IPS DF 4.7 (cell line): ENCODE measurements at regions not wholly inside any gene's neighbourhood (a gene's known extent, or its start where the extent isn't known, plus 50 kb on each side); places are given as distances from the start of the nearest gene placed in this dataset.

Experiments used
- DNase-seq: peaks from one replicate; pipeline ENCODE4 v3.0.0-alpha.2; 2013; ENCODE audit warnings: low spot score; ENCODE audit errors: extremely low read depth

DNA sequence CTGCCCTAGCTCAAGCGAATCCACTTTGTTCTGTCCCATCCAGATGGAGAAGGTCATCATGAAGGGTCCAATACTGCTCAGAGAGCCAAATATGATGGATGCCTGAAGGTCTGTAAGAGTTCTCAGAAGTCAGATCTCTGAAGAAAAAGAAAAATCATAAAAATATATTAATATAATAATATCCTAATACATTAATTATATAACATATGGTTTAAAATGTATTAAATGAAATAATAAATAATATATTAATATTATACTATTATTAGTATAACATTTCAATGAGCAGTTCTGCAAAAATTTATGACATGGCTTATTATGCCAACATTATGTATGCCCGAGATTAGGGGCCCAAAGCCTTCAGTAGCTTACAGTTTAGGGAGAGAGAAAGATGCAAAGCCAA is 78.2 kb upstream of the GPR12 start:
- DNase-seq = no peak

DNA sequence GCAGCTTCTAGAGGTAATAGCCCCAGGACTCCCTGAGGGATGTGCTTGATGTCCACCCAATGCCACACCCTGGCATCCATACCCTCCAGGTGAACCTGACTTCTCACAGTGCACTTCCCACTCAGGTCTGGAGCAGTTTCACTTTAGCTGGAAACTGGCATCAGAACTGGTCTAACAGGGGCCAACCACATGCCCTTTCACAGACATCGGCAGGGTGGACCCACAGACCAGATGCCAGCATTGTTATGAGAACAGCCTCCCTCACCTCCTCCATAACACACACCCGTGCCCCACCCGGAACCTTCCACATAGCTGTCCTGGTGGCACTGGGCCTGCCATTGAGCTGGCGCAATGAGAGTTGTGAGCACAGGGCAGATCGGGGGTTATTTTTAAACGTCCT is 77.4 kb upstream of the GPR12 start:
- DNase-seq = no peak

DNA sequence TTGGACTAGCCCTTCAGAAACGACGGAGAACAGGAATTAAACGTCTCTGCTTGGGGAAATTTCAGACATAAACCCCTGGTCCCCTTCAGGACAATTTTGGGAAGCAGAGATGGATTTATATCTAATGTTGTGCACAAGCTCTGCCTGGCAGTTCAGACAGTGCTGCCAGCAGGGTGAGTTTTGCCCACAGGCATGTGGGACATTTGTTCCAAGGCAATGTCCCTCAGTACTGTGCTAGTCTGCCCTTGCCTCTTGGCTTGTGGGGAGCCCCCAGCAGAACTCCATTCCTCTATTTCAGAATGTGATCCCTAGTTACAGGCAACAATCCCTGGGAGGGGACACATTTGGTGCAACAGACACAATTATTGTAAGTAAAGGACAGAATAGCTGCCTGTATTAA is 76.5 kb upstream of the GPR12 start:
- DNase-seq = no peak

DNA sequence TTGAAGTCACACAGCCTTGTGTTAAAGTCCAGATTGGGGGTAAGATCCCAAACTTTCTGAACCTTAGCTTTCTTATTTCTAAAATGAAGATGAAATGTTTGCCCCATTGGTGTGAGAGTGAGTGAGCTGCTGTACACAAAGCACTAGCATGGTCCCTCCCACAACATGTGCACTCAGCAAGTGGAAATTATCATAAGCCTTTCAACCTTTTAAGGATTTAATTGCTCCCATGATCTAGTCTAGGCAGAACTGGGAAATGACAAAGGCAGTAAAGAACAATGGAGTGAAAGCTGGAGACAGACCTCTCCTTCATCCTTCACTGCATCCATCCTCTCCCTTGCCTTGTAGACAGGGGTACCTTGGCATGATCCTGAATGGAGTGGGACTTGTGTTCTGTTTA is 76.0 kb upstream of the GPR12 start:
- DNase-seq = no peak

DNA sequence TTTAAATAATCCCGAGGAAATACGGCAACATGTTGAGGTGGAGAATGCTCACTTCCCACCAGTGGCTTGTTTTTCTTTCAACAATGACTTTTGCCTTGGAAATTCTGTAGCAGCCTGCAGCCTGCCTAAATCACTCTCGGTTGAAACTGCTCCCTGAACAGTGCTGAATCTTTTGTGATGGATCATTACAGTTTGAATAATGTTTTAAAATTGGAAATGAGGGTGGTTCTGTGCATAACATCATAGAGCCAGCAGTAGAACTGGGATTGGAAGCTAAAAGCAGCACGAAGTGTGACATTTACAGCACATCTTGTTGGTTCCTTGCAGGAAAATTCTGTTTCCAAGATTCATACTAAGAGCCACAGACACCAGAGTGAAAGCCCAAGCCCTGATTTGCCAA is 74.1 kb upstream of the GPR12 start:
- DNase-seq = no peak

DNA sequence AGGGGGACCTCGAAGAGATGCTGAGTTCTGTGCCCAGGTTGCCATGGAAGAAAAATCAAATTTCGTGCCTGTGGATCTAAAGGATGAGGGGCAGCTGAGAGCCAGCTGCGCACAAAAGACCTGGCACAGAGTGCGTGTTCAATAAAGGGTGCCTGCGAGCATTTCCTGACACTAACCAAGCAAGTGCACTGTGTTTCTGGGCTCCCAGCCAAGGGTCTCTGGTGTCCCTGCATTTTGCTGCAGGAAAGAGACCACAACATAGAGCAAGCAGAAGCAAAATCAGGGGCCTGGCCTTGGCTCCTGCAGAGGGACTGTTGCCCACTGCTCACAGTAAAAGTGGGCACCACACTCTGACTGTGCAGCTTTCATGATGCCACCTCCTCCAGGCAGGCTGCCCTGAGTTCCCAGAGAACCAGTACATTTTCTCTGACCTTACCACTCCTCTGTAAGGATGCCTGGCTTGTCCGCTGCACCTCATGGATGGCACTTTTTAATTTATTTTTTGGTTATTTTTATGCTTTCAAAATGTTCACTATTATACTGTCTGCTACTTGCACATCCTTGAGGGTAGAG is 70.8 kb upstream of the GPR12 start:
- no peak for DNase-seq

DNA sequence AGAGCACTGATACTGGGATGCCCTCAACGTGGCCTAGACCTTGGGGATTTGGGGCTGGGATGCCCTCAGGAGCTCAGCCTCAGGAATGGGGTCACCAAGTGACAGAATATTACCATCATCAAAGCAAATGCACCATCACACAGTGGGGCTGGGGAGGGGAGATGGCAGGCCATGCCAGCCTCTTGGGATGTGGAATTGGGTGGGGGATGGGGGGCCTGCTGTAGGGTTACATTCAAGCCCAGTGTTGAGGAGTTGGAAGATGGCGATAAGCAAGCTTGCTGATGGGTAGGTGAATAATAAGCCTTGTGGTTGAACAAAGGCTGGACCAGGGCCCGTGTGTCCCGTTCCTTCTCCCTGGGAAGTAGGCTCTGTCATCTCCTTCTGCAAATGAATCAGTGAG is 69.1 kb upstream of the GPR12 start:
- no peak for DNase-seq

DNA sequence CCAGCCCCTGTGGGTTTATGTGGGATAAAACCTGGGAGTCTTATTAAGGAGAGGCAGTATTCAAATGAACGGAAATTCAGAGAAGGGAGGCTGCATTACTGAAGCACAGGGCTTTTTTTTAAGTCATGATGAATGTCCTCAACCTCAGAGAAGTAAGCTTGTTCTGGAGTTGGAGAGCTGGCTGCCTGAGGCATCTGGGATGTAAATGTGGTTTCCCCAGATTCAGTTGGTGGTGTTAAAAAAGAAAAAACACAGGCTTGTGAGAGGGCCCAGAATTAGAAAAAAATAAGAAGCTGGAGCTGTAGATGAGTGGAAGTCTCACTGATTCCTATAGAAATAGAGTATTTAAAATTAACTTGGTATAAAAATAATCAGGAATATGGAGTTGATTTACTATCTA is 64.0 kb upstream of the GPR12 start:
- DNase-seq = no peak

DNA sequence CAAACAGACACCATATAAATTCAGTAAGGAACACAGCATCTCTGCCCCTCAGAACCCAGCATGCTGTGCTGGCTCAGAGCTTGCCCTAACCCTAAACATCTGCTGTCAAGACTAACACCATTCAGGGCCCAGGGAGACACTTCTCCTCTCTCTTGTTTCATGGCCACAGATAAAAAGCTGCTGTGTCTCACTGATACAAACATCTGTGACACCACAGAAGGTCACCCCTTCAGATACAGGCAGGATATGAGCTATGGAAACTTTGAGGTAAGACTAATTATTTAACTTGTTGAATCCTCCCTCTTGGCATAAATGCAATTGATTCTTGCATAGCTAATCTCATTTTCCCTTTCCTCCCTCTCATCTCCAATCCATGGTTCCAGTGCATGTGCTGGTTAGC is 61.6 kb upstream of the GPR12 start:
- DNase-seq = no peak

DNA sequence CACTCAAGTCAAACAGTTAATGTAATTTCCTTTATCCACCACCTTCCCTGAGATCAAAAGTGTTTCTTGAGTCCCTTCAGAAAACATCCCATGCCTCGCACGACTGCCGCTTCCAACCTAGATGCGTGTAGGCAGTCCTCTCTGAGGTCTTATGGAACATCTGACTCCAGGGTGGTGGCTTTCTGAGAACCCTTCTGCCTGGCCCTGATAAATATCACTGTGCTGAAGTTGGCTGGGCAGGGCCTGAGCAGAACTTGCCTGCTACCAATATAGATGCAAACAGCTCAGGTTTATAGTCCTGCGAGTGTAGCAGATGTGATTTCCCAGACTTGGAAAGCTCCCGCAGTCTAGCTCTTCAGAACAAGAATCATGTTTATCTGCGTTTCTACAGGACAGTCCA is 61.1 kb upstream of the GPR12 start:
- no peak for DNase-seq

DNA sequence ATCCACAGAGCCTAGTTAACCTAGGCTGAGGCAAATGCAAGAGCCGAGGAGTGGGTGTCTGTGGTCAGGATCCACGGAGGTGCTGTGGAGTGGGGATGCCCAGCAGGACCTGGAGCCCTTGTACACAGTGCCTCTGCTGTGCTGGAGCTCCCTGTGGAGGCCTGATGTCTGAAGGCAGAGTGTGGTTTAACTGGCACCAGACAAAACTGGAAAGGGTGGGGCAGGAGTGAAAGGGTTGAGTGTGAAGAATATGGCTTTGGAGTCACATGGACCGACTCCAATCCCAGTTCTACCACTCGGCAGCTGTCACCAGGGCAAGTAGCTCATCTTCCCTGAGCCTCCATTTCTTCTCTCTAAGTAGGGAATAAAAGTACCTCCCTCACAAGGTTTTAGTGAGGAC is 60.3 kb upstream of the GPR12 start:
- DNase-seq = no peak

DNA sequence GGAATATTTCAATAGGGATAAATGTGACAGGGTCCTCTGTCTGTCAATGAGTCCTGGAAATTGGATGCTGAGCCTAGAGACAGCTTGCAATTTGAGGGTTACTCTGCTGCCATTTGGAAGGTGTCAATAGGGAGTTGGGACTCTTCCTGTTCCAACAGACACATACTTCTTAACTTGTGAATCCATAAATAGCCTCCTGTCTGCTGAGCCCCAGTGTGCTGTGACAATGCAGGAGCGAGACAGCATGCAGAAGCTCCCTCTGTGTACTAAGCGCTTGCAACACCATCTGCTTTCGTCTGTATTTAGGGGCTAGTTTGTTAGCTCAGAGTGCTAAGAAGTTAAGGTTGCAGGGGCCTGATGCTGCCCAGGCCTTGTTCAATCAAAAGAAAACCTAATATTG is 58.5 kb upstream of the GPR12 start:
- no peak for DNase-seq

DNA sequence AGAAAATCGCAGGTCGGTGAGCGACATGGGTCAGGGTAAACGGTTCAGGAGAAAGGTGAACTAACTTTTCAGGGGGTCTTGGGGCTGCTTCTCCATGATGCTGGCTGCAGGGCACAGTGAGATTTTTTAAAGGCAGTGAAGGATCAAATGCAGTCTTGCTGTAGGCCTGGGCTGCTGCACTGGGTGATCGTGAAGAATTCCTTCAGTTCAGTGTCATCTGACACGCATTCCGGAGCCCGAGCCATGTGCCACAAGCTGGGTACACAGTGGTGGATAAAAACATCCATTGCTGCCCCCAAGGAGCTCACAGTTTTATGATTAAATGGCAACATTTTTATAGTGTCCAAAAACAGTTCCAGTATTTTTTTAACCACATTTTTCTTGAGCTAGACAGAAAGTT is 56.3 kb upstream of the GPR12 start:
- no peak for DNase-seq

DNA sequence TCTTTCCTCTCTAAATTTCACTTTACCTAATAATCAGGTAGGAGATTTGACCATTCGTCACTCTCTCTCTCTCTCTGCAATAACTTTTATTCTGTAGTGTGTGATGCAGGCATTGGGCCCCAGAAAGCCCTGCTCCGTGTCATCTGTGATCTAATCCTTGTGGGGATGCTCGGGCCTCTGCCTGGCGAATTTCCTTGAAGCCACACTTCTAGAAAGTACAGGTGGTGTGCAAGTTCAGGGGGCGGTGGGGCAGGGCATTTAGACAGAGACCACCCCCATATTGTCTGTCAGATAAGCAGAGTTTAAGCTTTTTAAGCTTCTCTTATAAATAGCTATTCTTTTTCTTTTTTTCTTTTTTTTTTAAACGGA is 53.4 kb upstream of the GPR12 start:
- DNase-seq = no peak

DNA sequence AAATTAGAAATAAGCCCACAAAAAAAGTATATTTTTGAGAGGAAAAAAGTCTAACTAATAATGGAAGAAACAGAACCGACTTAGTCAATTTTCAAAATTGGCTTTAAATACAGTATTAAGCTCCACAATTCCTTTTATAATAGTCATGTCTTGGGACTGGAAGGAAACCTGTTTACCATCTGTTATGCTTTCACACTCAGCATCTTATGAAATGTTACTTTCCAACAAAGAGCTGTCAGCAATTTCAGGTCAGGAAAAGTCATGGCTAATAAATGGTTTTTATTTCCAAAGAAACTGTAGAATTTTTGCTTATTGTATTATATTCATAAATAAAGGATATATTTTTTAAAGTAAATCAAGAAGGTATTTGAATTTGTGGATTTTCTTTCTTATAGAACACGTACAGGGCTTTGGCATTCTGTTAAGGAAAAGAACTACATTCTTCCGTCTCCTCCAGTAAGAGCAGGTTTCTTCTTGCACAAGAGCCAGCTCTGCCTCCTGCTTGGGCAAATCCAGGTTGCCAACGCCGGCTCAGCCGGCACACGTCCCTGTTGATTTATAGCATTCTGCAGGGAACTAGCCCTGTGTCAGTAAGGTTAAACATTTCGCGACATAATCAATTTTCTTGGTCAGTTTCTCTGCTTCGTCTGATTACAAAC is 52.9 kb upstream of the GPR12 start:
- no peak for DNase-seq

DNA sequence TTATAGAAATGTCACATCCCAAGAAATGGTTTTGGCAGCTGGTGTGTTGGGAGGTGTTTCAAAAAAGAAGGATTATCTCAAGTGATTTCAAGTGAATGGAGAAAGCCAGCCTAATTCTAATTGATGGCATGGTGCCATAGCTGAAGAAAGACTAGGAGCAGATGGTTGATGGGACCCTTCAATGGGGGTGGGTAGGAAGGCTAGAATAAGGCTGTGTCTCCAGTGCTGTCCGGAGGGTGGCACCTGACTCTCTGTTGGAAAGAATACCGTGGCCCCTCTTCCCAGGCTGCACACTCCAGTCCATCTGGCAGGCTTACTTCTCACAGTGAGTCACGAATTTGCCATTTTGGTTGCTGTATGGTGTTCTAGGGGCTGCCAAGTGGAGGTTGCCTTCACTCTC is 51.0 kb upstream of the GPR12 start:
- DNase-seq = no peak
